ENCODE measurements at regions not wholly inside any gene's neighbourhood (a gene's known extent, or its start where the extent isn't known, plus 50 kb on each side); places are given as distances from the start of the nearest gene placed in this dataset.
"Not testable (repeated sequence)": the region's sequence is repeated elsewhere in the genome, so short reads cannot be mapped to it uniquely, and the experiment has no call there.

- no peak for DNase-seq
These were observed 1124.0 kb upstream of the TENM3 start for GRCh38 chr4:181119186-181119585.

- no peak for DNase-seq
These were observed 1121.5 kb upstream of the TENM3 start for GRCh38 chr4:181121733-181122132.

GRCh38 chr4:181127171-181127570 is 1116.0 kb upstream of the TENM3 start:
- DNase-seq: no peak

GRCh38 chr4:181130317-181130716 is 1112.9 kb upstream of the TENM3 start:
- not testable (repeated sequence) for DNase-seq

GRCh38 chr4:181137351-181137750 is 1105.9 kb upstream of the TENM3 start:
- no peak for DNase-seq

- DNase-seq: no peak
These were observed 1105.1 kb upstream of the TENM3 start for GRCh38 chr4:181138116-181138515.

GRCh38 chr4:181140037-181140603 is 1103.1 kb upstream of the TENM3 start:
- no peak for DNase-seq

- DNase-seq: peak; percentile 84
These were observed 1099.8 kb upstream of the TENM3 start for GRCh38 chr4:181143250-181143854.

- no peak for DNase-seq
These were observed 1097.2 kb upstream of the TENM3 start for GRCh38 chr4:181146051-181146450.

- no peak for DNase-seq
These were observed 1095.7 kb upstream of the TENM3 start for GRCh38 chr4:181147416-181147951.

- DNase-seq: no peak
These were observed 1094.7 kb upstream of the TENM3 start for GRCh38 chr4:181148470-181148869.

GRCh38 chr4:181150191-181150590 is 1093.0 kb upstream of the TENM3 start:
- DNase-seq: no peak

GRCh38 chr4:181151856-181152255 is 1091.3 kb upstream of the TENM3 start:
- DNase-seq: no peak

- no peak for DNase-seq
These were observed 1085.6 kb upstream of the TENM3 start for GRCh38 chr4:181157647-181158046.

- DNase-seq: no peak
These were observed 1084.2 kb upstream of the TENM3 start for GRCh38 chr4:181158971-181159370.

- DNase-seq: no peak
These were observed 1081.5 kb upstream of the TENM3 start for GRCh38 chr4:181161669-181162068.

- DNase-seq: no peak
These were observed 1080.9 kb upstream of the TENM3 start for GRCh38 chr4:181162266-181162665.

GRCh38 chr4:181162676-181163075 is 1080.5 kb upstream of the TENM3 start:
- no peak for DNase-seq

GRCh38 chr4:181166742-181167399 is 1076.3 kb upstream of the TENM3 start:
- no peak for DNase-seq

GRCh38 chr4:181168011-181168805 is 1075.0 kb upstream of the TENM3 start:
- DNase-seq: no peak

- DNase-seq: no peak
These were observed 1070.2 kb upstream of the TENM3 start for GRCh38 chr4:181173046-181173445.

GRCh38 chr4:181176306-181176705 is 1066.9 kb upstream of the TENM3 start:
- DNase-seq: no peak

GRCh38 chr4:181181331-181181730 is 1061.9 kb upstream of the TENM3 start:
- DNase-seq: no peak
